HepG2 (cell line): ENCODE measurements at regions not wholly inside any gene's neighbourhood (a gene's known extent, or its start where the extent isn't known, plus 50 kb on each side); places are given as distances from the start of the nearest gene placed in this dataset.

Source experiments
- ATAC-seq: fragments of 200-7000 bp; cut with Tn5 transposase; 3 replicates; pipeline ENCODE4 v1.9.1; 2020; ENCODE audit warnings: mild to moderate bottlenecking, moderate library complexity
- BruUV-seq: library from RNA; stranded (reverse); fragments of 400-500 nt; replicated peaks from 2 replicates; lab custom pipeline; 2021; lab: Mats Ljungman, UMichigan
- CTCF ChIA-PET: fragments of 300-600 bp; formaldehyde crosslinking; extraction: SDS; loops from one replicate; lab custom pipeline; 2021; ENCODE audit warnings: low total read pairs, inconsistent platforms, low intra/inter-chr PET ratio; lab: Yijun Ruan, JAX
- POLR2A ChIA-PET: fragments of 350-600 bp; sonication (Branson Sonifier 250); formaldehyde crosslinking; loops from one replicate; lab custom pipeline; 2020; ENCODE audit warnings: antibody characterized with exemption, inconsistent platforms; lab: Yijun Ruan, JAX
- DNase-seq: peaks from one replicate; pipeline ENCODE4 v3.0.0-alpha.2; 2015; ENCODE audit warnings: low spot score
- FAIRE-seq: peaks from 3 replicates; lab custom pipeline; 2011; peaks lifted over from hg19 to GRCh38; lab: Jason Lieb, UNC
- H2AFZ ChIP-seq: one replicate; pipeline ENCODE4 v1.6.1; 2011; ENCODE audit warnings: low read length, inconsistent platforms
- H3K27ac ChIP-seq: fragments of 300-600 bp; 3 replicates; pipeline ENCODE4 v1.8.0; 2011; ENCODE audit warnings: mixed run types, mild to moderate bottlenecking, mixed read lengths, low read length, inconsistent platforms; ENCODE audit not compliant: insufficient read depth; ENCODE audit errors: extremely low read length
- H3K27me3 ChIP-seq, 2 experiments: fragments of 200-600 bp in 1 of 2; 2 replicates in 1 of 2; 3 replicates in 1 of 2; pipeline versions ENCODE4 v1.6.0 to v1.8.0; 2011; ENCODE audit warnings: low read length in 2 of 2, mild to moderate bottlenecking in 2 of 2, moderate library complexity in 2 of 2, inconsistent platforms in 1 of 2; ENCODE audit not compliant: insufficient read depth in 2 of 2, control insufficient read depth in 1 of 2
- H3K36me3 ChIP-seq, 2 experiments: fragments of 200-600 bp in 1 of 2; replicated peaks in 1 of 2; 2 replicates in 1 of 2; 3 replicates in 1 of 2; pipeline versions ENCODE4 v1.5.1 to v1.8.0; 2011; ENCODE audit warnings: low read length in 2 of 2, inconsistent platforms in 1 of 2; ENCODE audit not compliant: insufficient read depth in 2 of 2, control insufficient read depth in 1 of 2
- H3K4me1 ChIP-seq: 2 replicates; pipeline ENCODE4 v1.5.1; 2012; ENCODE audit warnings: low read length, inconsistent platforms; ENCODE audit not compliant: insufficient read depth
- H3K4me2 ChIP-seq: 2 replicates; pipeline ENCODE4 v1.6.0; 2011; ENCODE audit warnings: low read depth, low read length, inconsistent platforms
- H3K4me3 ChIP-seq, 3 experiments: fragments of 200-600 bp in 1 of 3; sonication (generic), shearing (Covaris generic) in 1 of 3; replicated peaks in 1 of 3; 2 replicates each; pipeline ENCODE4 v1.5.1; 2011 to 2016; ENCODE audit warnings: low read length in 3 of 3, inconsistent platforms in 2 of 3, low read depth in 2 of 3, mild to moderate bottlenecking in 2 of 3, control low read depth in 1 of 3, mixed read lengths in 1 of 3; ENCODE audit not compliant: insufficient read depth in 1 of 3
- H3K79me2 ChIP-seq: one replicate; pipeline ENCODE4 v1.6.1; 2011; ENCODE audit warnings: low read length, inconsistent platforms; ENCODE audit not compliant: insufficient read depth
- H3K9ac ChIP-seq: 2 replicates; pipeline ENCODE4 v1.6.0; 2011; ENCODE audit warnings: mild to moderate bottlenecking, low read depth, low read length, inconsistent platforms; ENCODE audit not compliant: insufficient read depth
- H3K9me3 ChIP-seq: 2 replicates; pipeline ENCODE4 v1.5.1; 2012; ENCODE audit warnings: mild to moderate bottlenecking, low read length
- H4K20me1 ChIP-seq: 2 replicates; pipeline ENCODE4 v1.6.0; 2011; ENCODE audit warnings: inconsistent platforms, mild to moderate bottlenecking, low read length, moderate library complexity; ENCODE audit not compliant: insufficient read depth
- E2F2 ChIP-seq: sonication (generic); formaldehyde crosslinking; IDR thresholded peaks from 2 replicates; pipeline ENCODE4 v1.4.0; 2020; ENCODE audit warnings: missing genetic modification reagents, borderline replicate concordance
- GPBP1L1 ChIP-seq: sonication (generic); formaldehyde crosslinking; IDR thresholded peaks from 2 replicates; pipeline ENCODE4 v1.5.0; 2020; ENCODE audit warnings: mild to moderate bottlenecking, missing genetic modification reagents
- HNRNPK ChIP-seq: fragments of 200-400 bp; formaldehyde crosslinking; IDR thresholded peaks from 2 replicates; pipeline ENCODE4 v1.6.1; 2018; ENCODE audit warnings: low read length, low read depth, moderate library complexity, mild to moderate bottlenecking; ENCODE audit not compliant: poor library complexity, severe bottlenecking
- MATR3 ChIP-seq: sonication (generic); formaldehyde crosslinking; IDR thresholded peaks from 2 replicates; pipeline ENCODE4 v1.4.0; 2020; ENCODE audit warnings: missing genetic modification reagents
- MXD4 ChIP-seq: IDR thresholded peaks from 2 replicates; pipeline ENCODE4 v1.6.1; 2016; ENCODE audit warnings: mild to moderate bottlenecking, missing biosample characterization, missing genetic modification reagents
- NFATC3 ChIP-seq: sonication (generic); formaldehyde crosslinking; IDR thresholded peaks from 2 replicates; pipeline ENCODE4 v1.5.1; 2020; ENCODE audit warnings: mild to moderate bottlenecking, missing genetic modification reagents
- PCBP2 ChIP-seq: fragments of 200-400 bp; formaldehyde crosslinking; optimal IDR thresholded peaks from 2 replicates; pipeline ENCODE3; 2018; ENCODE audit warnings: low read length, low read depth; ENCODE audit not compliant: poor library complexity, severe bottlenecking
- PLRG1 ChIP-seq: fragments of 450-650 bp; conservative IDR thresholded peaks from 2 replicates; pipeline ENCODE4 v1.6.1; 2016
- RELA ChIP-seq: sonication (generic); formaldehyde crosslinking; IDR thresholded peaks from 2 replicates; pipeline ENCODE4 v1.4.0; 2020; ENCODE audit warnings: missing genetic modification reagents
- TMF1 ChIP-seq: sonication (generic); formaldehyde crosslinking; IDR thresholded peaks from 2 replicates; pipeline ENCODE4 v1.8.1; 2022; ENCODE audit warnings: low read depth, missing genetic modification reagents
- USF2 ChIP-seq, 2 experiments: sonication (generic) in 1 of 2; formaldehyde crosslinking in 1 of 2; IDR thresholded peaks; 2 replicates each; pipeline versions ENCODE4 v1.5.1 to v1.6.1; 2011 to 2020; ENCODE audit warnings: borderline replicate concordance in 1 of 2, low read depth in 1 of 2, low read length in 1 of 2, mild to moderate bottlenecking in 1 of 2, missing genetic modification reagents in 1 of 2, moderate library complexity in 1 of 2
- ZNF101 ChIP-seq: sonication (generic); formaldehyde crosslinking; IDR thresholded peaks from 2 replicates; pipeline ENCODE4 v1.4.0; 2020; ENCODE audit warnings: mild to moderate bottlenecking, low read depth, missing genetic modification reagents, borderline replicate concordance
- ZNF292 ChIP-seq: sonication (generic); formaldehyde crosslinking; IDR thresholded peaks from 2 replicates; pipeline ENCODE4 v1.8.1; 2022; ENCODE audit warnings: mild to moderate bottlenecking, low read depth, missing genetic modification reagents, borderline replicate concordance
- ZNF3 ChIP-seq: IDR thresholded peaks from 2 replicates; pipeline ENCODE4 v1.7.0; 2017; ENCODE audit warnings: inconsistent platforms
- ZNF577 ChIP-seq: sonication (generic); formaldehyde crosslinking; IDR thresholded peaks from 2 replicates; pipeline ENCODE4 v1.4.0; 2020; ENCODE audit warnings: mild to moderate bottlenecking, low read depth, missing genetic modification reagents, borderline replicate concordance
- WGBS: methylation state at CpG from one replicate; pipeline ENCODE4 v1.1.6; 2017; ENCODE audit warnings: low lambda C conversion rate; 5-methylcytosine and 5-hydroxymethylcytosine counted together
- in situ Hi-C: cut with HindIII; loops from 2 replicates; pipeline ENCODE4 v1.10.0; 2017; ENCODE audit warnings: low pct_unique_long_range_greater_than_20kb; ENCODE audit not compliant: extremely low pct_ligation_motif_present
- intact Hi-C: fragments of 100-400 bp; cut with micrococcal nuclease; formaldehyde crosslinking; loops from one replicate; pipeline ENCODE4 v1.10.0; 2022; ENCODE audit not compliant: unreplicated experiment

- H3K36me3 ChIP-seq, result no peaks in the 10 kb centered on the region
- H3K79me2 ChIP-seq, result no peaks in the 10 kb centered on the region
- no peaks in the 10 kb centered on the region for H3K9me3 ChIP-seq
- ChIA-PET CTCF (no interaction called here), POLR2A (no interaction called here)
- ATAC-seq, result no peak
- no peak overlapping the region for H2AFZ ChIP-seq
- H3K27ac ChIP-seq, result no peak overlapping the region
- H3K4me2 ChIP-seq, result no peak overlapping the region
- intact Hi-C loops (no loop called here), in situ Hi-C loops (no loop called here)
- no peak for FAIRE-seq
- BruUV-seq, result no TSS peak
- WGBS, result 0% methylated on average over 2 of the region's 2 CpGs
- TF ChIP-seq NFATC3 (CRISPR knock-in tag) (no peak), PCBP2 (peak; percentile 62), HNRNPK (peak; percentile 94), GPBP1L1 (CRISPR knock-in tag) (no peak), ZNF292 (no peak), ZNF577 (CRISPR knock-in tag) (no peak)
- H3K4me1 ChIP-seq, result no peaks in the 10 kb centered on the region
- H3K9ac ChIP-seq, result no peak overlapping the region
- H3K27me3 ChIP-seq, result no peaks in the 10 kb centered on the region
- H4K20me1 ChIP-seq, result no peaks in the 10 kb centered on the region
- no peak for DNase-seq
- H3K4me3 ChIP-seq, result no peak overlapping the region
Observed at GRCh38 chr2:208977582-208977981, 446.3 kb upstream of the MAP2 start.

GRCh38 chr2:208978946-208979345, 444.9 kb upstream of the MAP2 start:
- Histone ChIP-seq H3K9me3 (no peaks in the 10 kb centered on the region), H3K79me2 (no peaks in the 10 kb centered on the region), H3K4me2 (no peak overlapping the region), H3K36me3 (no peaks in the 10 kb centered on the region), H2AFZ (no peak overlapping the region), H3K27me3 (no peaks in the 10 kb centered on the region), H3K27ac (no peak overlapping the region), H4K20me1 (no peaks in the 10 kb centered on the region), H3K4me3 (no peak overlapping the region), H3K4me1 (no peaks in the 10 kb centered on the region), H3K9ac (no peak overlapping the region)
- intact Hi-C loops (no loop called here), in situ Hi-C loops (no loop called here)
- CTCF ChIA-PET, result no interaction called here
- FAIRE-seq, result no peak
- ATAC-seq, result no peak
- no TSS peak for BruUV-seq
- no peak for DNase-seq
- POLR2A ChIA-PET, result no interaction called here
- TF ChIP-seq E2F2 (CRISPR knock-in tag), result no peak
- TF ChIP-seq ZNF3 (CRISPR knock-in tag), result no peak
- no peak for TF ChIP-seq MXD4
- TF ChIP-seq MATR3 (CRISPR knock-in tag), result no peak
- no peak for TF ChIP-seq RELA (CRISPR knock-in tag)
- TF ChIP-seq USF2 (IDR thresholded peaks at IDR 0.05; ENCODE audit: low read depth, low read length), result no peak
- no peak for TF ChIP-seq USF2 (CRISPR knock-in tag; IDR thresholded peaks at IDR 0.05; ENCODE audit: borderline replicate concordance)
- TF ChIP-seq TMF1 (CRISPR knock-in tag), result no peak
- no peak for TF ChIP-seq ZNF101 (CRISPR knock-in tag)
- no peak for TF ChIP-seq PLRG1
